Astrocyte (in vitro differentiated cells and primary cell): ENCODE measurements at regions not wholly inside any gene's neighbourhood (a gene's known extent, or its start where the extent isn't known, plus 50 kb on each side); places are given as distances from the start of the nearest gene placed in this dataset.

ENCODE experiments used
- DNase-seq: peaks from one replicate; pipeline ENCODE4 v3.0.0-alpha.2; 2010; ENCODE audit warnings: low read depth
- FAIRE-seq: peaks from 2 replicates; lab custom pipeline; 2011; peaks lifted over from hg19 to GRCh38; lab: Jason Lieb, UNC
- H2AFZ ChIP-seq: 2 replicates; pipeline ENCODE4 v1.6.0; 2012; ENCODE audit warnings: low read depth, low read length, inconsistent platforms
- H3K27ac ChIP-seq: 2 replicates; pipeline ENCODE4 v1.5.1; 2011; ENCODE audit warnings: low read depth, low read length, inconsistent platforms
- H3K27me3 ChIP-seq: 2 replicates; pipeline ENCODE4 v1.6.0; 2011; ENCODE audit warnings: low read length, inconsistent platforms; ENCODE audit not compliant: insufficient read depth
- H3K36me3 ChIP-seq: 2 replicates; pipeline ENCODE4 v1.5.1; 2011; ENCODE audit warnings: low read length, inconsistent platforms; ENCODE audit not compliant: insufficient read depth
- H3K4me1 ChIP-seq: 2 replicates; pipeline ENCODE4 v1.5.1; 2011; ENCODE audit warnings: low read length, inconsistent platforms; ENCODE audit not compliant: insufficient read depth
- H3K4me2 ChIP-seq: 2 replicates; pipeline ENCODE4 v1.6.0; 2012; ENCODE audit warnings: low read length, inconsistent platforms
- H3K4me3 ChIP-seq: 2 replicates; pipeline ENCODE4 v1.5.1; 2011; ENCODE audit warnings: low read depth, mild to moderate bottlenecking, low read length, inconsistent platforms; ENCODE audit not compliant: insufficient read depth
- H3K79me2 ChIP-seq: 2 replicates; pipeline ENCODE4 v1.6.0; 2012; ENCODE audit warnings: mild to moderate bottlenecking, low read length, inconsistent platforms; ENCODE audit not compliant: insufficient read depth
- H3K9ac ChIP-seq: 2 replicates; pipeline ENCODE4 v1.6.0; 2012; ENCODE audit warnings: mild to moderate bottlenecking, low read length, inconsistent platforms
- H3K9me3 ChIP-seq: 2 replicates; pipeline ENCODE4 v1.5.1; 2012; ENCODE audit warnings: low read depth, mild to moderate bottlenecking, low read length, inconsistent platforms; ENCODE audit not compliant: insufficient read depth
- H4K20me1 ChIP-seq: 2 replicates; pipeline ENCODE4 v1.6.0; 2012; ENCODE audit warnings: low read length, inconsistent platforms; ENCODE audit not compliant: insufficient read depth
- H3K27ac Mint-ChIP-seq: one replicate; pipeline ENCODE4 v1.8.0; 2021; ENCODE audit warnings: mild to moderate bottlenecking, mixed read lengths; ENCODE audit not compliant: unreplicated experiment
- H3K27me3 Mint-ChIP-seq: one replicate; pipeline ENCODE4 v1.8.0; 2021; ENCODE audit warnings: low read depth, mixed read lengths; ENCODE audit not compliant: unreplicated experiment
- H3K36me3 Mint-ChIP-seq: one replicate; pipeline ENCODE4 v1.8.0; 2021; ENCODE audit warnings: low read depth, mixed read lengths; ENCODE audit not compliant: unreplicated experiment
- H3K4me1 Mint-ChIP-seq: one replicate; pipeline ENCODE4 v1.8.0; 2021; ENCODE audit warnings: low read depth, mixed read lengths; ENCODE audit not compliant: unreplicated experiment
- H3K4me3 Mint-ChIP-seq: one replicate; pipeline ENCODE4 v1.8.0; 2021; ENCODE audit warnings: mild to moderate bottlenecking, moderate library complexity, mixed read lengths; ENCODE audit not compliant: unreplicated experiment
- H3K9me3 Mint-ChIP-seq: one replicate; pipeline ENCODE4 v1.8.0; 2021; ENCODE audit warnings: mild to moderate bottlenecking, mixed read lengths; ENCODE audit not compliant: unreplicated experiment
- EZH2 ChIP-seq: IDR thresholded peaks from 2 replicates; pipeline ENCODE4 v1.6.1; 2012; ENCODE audit warnings: mild to moderate bottlenecking, low read length, inconsistent platforms; ENCODE audit not compliant: insufficient read depth
- TF ChIP-seq, protein P1 (sequence below): IDR thresholded peaks from 2 replicates; pipeline ENCODE4 v1.5.1; 2011; ENCODE audit warnings: low read depth, mild to moderate bottlenecking, inconsistent platforms, low read length, moderate library complexity; ENCODE audit not compliant: insufficient read depth

DNA sequence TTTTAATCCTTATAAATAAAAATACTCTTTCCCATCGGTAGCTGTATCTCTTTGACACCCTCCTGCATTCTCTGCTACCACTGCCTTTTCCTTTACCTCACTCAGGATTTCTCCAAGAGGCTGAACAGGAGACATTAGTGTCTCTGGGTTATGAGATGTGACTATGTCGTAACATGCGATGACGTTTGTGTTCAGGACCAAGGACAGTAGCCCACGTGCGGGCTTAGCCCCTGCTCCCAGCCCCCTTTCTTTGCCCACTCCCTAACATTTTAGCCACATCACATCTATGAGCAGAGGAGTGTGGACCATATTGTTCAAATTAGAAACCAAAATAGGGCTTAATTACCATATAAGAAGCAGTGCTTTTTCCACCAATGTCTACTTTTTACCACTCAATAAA lies 369.3 kb downstream of the FBXW7 start:
- no peaks in the 10 kb centered on the region for H4K20me1 ChIP-seq
- Mint-ChIP-seq H3K27ac (no peak overlapping the region), H3K9me3 (no peaks in the 10 kb centered on the region), H3K27me3 (peaks cover 11% of the 10 kb centered on the region), H3K4me1 (peaks cover 22% of the 10 kb centered on the region), H3K36me3 (no peaks in the 10 kb centered on the region), H3K4me3 (no peak overlapping the region)
- TF ChIP-seq, protein P1, sequence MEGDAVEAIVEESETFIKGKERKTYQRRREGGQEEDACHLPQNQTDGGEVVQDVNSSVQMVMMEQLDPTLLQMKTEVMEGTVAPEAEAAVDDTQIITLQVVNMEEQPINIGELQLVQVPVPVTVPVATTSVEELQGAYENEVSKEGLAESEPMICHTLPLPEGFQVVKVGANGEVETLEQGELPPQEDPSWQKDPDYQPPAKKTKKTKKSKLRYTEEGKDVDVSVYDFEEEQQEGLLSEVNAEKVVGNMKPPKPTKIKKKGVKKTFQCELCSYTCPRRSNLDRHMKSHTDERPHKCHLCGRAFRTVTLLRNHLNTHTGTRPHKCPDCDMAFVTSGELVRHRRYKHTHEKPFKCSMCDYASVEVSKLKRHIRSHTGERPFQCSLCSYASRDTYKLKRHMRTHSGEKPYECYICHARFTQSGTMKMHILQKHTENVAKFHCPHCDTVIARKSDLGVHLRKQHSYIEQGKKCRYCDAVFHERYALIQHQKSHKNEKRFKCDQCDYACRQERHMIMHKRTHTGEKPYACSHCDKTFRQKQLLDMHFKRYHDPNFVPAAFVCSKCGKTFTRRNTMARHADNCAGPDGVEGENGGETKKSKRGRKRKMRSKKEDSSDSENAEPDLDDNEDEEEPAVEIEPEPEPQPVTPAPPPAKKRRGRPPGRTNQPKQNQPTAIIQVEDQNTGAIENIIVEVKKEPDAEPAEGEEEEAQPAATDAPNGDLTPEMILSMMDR, result no peak
- TF ChIP-seq EZH2, result no peak
- no peaks in the 10 kb centered on the region for H3K79me2 ChIP-seq
- H3K27me3 ChIP-seq, result peaks cover 15% of the 10 kb centered on the region
- H3K9ac ChIP-seq, result no peak overlapping the region
- no peak for FAIRE-seq
- H3K4me2 ChIP-seq, result no peak overlapping the region
- H3K36me3 ChIP-seq, result no peaks in the 10 kb centered on the region
- H3K4me1 ChIP-seq, result peaks cover 4% of the 10 kb centered on the region
- no peak overlapping the region for H3K4me3 ChIP-seq
- H3K9me3 ChIP-seq, result no peaks in the 10 kb centered on the region
- no peak for DNase-seq
- no peak overlapping the region for H3K27ac ChIP-seq
- no peak overlapping the region for H2AFZ ChIP-seq

DNA sequence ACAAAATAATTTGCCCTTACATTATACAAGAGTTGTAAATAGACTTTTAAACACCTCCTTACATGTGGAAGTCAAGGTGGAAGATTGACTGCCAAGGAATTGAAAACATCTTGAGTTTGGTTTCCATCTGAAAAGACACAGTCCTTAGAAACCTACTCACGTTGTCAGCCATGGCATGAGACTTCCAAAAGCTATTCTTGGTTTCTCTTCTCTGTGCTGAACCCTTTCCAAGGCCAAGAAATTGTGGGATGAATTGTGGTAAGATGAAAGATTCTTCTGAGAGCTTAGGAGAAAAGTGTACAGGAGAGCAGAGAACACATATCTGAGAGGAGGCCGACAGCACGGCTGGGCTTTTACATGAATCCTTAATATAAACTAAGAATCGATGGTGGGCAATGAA lies 370.0 kb downstream of the FBXW7 start:
- no peak overlapping the region for H3K4me3 Mint-ChIP-seq
- Histone ChIP-seq H3K27me3 (peaks cover 14% of the 10 kb centered on the region), H3K9ac (no peak overlapping the region), H4K20me1 (no peaks in the 10 kb centered on the region), H3K4me1 (peaks cover 5% of the 10 kb centered on the region), H2AFZ (no peak overlapping the region), H3K27ac (no peak overlapping the region), H3K4me3 (no peak overlapping the region), H3K4me2 (no peak overlapping the region), H3K36me3 (no peaks in the 10 kb centered on the region), H3K9me3 (no peaks in the 10 kb centered on the region), H3K79me2 (no peaks in the 10 kb centered on the region)
- H3K36me3 Mint-ChIP-seq, result no peaks in the 10 kb centered on the region
- peak; percentile 18 for DNase-seq
- TF ChIP-seq EZH2, result no peak
- TF ChIP-seq, protein P1, result no peak
- H3K9me3 Mint-ChIP-seq, result no peaks in the 10 kb centered on the region
- peak overlapping the region; percentile 9 for H3K27ac Mint-ChIP-seq
- peaks cover 25% of the 10 kb centered on the region for H3K4me1 Mint-ChIP-seq
- peak; percentile 5 for FAIRE-seq
- H3K27me3 Mint-ChIP-seq, result peaks cover 8% of the 10 kb centered on the region

DNA sequence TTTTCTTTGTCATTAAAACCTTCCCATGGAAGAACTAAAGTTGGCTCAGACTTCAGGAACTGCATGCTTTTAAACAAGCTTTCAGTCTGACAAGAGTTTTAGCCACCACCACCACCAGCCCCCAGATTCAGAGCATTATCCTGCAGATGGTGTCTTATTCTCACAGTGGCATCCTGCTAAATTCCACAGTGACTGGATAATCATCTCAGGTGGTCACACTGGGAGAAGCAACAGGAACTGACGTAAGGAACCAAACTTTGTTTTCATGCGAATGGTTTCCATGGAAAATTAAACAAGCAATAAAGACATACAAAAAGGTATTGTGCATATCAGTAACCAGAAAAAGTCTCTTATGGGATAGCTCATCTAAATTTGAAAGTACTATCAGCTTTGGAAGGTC lies 370.7 kb downstream of the FBXW7 start:
- Histone ChIP-seq H3K9ac (no peak overlapping the region), H3K36me3 (no peaks in the 10 kb centered on the region), H3K4me2 (no peak overlapping the region), H3K27me3 (peaks cover 11% of the 10 kb centered on the region), H3K4me1 (peaks cover 5% of the 10 kb centered on the region), H3K79me2 (no peaks in the 10 kb centered on the region), H3K27ac (no peak overlapping the region), H2AFZ (no peak overlapping the region), H4K20me1 (no peaks in the 10 kb centered on the region), H3K9me3 (no peaks in the 10 kb centered on the region), H3K4me3 (no peak overlapping the region)
- Mint-ChIP-seq H3K36me3 (no peaks in the 10 kb centered on the region), H3K27me3 (peaks cover 10% of the 10 kb centered on the region), H3K9me3 (no peaks in the 10 kb centered on the region), H3K4me3 (no peak overlapping the region), H3K27ac (peak overlapping the region; percentile 67), H3K4me1 (peaks cover 25% of the 10 kb centered on the region)
- TF ChIP-seq, protein P1, result no peak
- no peak for TF ChIP-seq EZH2
- FAIRE-seq (no peak), DNase-seq (peak; percentile 27)
